ENCODE measurements at regions not wholly inside any gene's neighbourhood (a gene's known extent, or its start where the extent isn't known, plus 50 kb on each side); places are given as distances from the start of the nearest gene placed in this dataset.

DNA sequence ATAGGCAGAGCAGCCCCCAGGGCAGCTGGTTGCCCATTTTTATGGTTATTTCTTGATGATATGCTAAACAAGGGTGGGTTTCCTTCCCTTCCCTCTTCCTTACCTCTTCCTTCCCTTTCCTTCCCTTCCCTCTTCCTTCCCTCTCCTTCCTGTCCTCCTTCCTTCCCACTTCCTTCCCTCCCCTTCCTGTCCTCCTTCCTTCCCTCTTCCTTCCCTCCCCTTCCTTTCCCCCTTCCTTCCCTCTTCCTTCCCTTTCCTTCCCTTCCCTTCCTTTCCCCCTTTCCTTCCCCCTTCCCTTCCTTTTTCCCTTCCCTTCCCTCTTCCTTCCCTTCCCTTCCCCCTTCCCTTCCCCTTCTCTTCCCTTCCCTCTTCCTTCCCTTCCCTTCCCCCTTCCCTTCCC, 87.7 kb downstream of the MAP1LC3B2 start:
- POLR2A ChIA-PET (ENCODE audit: unreplicated experiment), result no interaction called here
- Histone ChIP-seq H3K27ac (no peak overlapping the region), H3K36me3 (ENCODE audit: low read depth) (no peaks in the 10 kb centered on the region), H3K9me3 (ENCODE audit: insufficient read depth, low read depth) (no peaks in the 10 kb centered on the region), H3K27me3 (ENCODE audit: insufficient read depth, low read depth) (peaks cover 21% of the 10 kb centered on the region; the same call in 1 of the 2 replicates), H3K4me3 (no peak overlapping the region), H4K20me1 (ENCODE audit: insufficient read depth) (no peaks in the 10 kb centered on the region), H3K4me1 (replicated peaks; ENCODE audit: insufficient read depth) (no peaks in the 10 kb centered on the region), H2AFZ (no peak overlapping the region), H3F3A (ENCODE audit: insufficient read depth, low read depth) (no peaks in the 10 kb centered on the region), H3K79me2 (ENCODE audit: low read depth) (no peaks in the 10 kb centered on the region), H3K9me2 (ENCODE audit: insufficient read depth) (no peaks in the 10 kb centered on the region), H3K4me2 (no peak overlapping the region)
- no peak for DNase-seq
- BruUV-seq (replicated peaks), result no TSS peak
- intact Hi-C loops (cut with micrococcal nuclease; ENCODE audit: unreplicated experiment), result no loop called here
- CTCF ChIA-PET, result no interaction called here
- TF ChIP-seq EZH2 (IDR thresholded peaks at IDR 0.05; ENCODE audit: low read depth), result no peak
- TF ChIP-seq, protein P1, sequence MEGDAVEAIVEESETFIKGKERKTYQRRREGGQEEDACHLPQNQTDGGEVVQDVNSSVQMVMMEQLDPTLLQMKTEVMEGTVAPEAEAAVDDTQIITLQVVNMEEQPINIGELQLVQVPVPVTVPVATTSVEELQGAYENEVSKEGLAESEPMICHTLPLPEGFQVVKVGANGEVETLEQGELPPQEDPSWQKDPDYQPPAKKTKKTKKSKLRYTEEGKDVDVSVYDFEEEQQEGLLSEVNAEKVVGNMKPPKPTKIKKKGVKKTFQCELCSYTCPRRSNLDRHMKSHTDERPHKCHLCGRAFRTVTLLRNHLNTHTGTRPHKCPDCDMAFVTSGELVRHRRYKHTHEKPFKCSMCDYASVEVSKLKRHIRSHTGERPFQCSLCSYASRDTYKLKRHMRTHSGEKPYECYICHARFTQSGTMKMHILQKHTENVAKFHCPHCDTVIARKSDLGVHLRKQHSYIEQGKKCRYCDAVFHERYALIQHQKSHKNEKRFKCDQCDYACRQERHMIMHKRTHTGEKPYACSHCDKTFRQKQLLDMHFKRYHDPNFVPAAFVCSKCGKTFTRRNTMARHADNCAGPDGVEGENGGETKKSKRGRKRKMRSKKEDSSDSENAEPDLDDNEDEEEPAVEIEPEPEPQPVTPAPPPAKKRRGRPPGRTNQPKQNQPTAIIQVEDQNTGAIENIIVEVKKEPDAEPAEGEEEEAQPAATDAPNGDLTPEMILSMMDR (conservative IDR thresholded peaks at IDR 0.05), result no peak

DNA sequence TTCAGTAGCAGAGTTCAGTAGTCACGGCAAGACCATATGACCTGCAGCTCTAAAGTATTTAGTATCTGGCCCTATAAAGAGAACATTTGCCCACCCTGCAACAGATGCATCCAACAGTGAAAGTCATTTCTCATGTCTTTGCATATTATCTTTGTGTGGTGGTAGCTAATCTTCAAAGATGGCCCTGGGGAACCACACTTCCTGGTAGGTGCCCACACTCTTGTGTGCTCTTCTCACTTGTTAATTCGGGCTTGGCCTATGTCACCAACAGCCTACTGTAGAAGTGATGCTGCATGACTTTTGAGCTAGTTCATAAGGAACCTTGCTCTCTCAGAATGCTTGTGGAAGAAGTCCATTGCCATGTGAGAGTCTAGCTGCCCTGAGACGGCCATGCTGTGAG, 85.6 kb downstream of the MAP1LC3B2 start:
- H4K20me1 ChIP-seq (ENCODE audit: insufficient read depth), result no peaks in the 10 kb centered on the region
- no peaks in the 10 kb centered on the region for H3F3A ChIP-seq (ENCODE audit: insufficient read depth, low read depth)
- no peaks in the 10 kb centered on the region for H3K9me2 ChIP-seq (ENCODE audit: insufficient read depth)
- H3K79me2 ChIP-seq (ENCODE audit: low read depth), result no peaks in the 10 kb centered on the region
- no peak for DNase-seq
- BruUV-seq (replicated peaks), result no TSS peak
- H3K27me3 ChIP-seq (ENCODE audit: insufficient read depth, low read depth), result peaks cover 21% of the 10 kb centered on the region; the same call in 1 of the 2 replicates
- no peak overlapping the region for H3K4me2 ChIP-seq
- no peak overlapping the region for H3K27ac ChIP-seq
- no peak overlapping the region for H2AFZ ChIP-seq
- POLR2A ChIA-PET (ENCODE audit: unreplicated experiment), result no interaction called here
- no peaks in the 10 kb centered on the region for H3K4me1 ChIP-seq (replicated peaks; ENCODE audit: insufficient read depth)
- CTCF ChIA-PET, result no interaction called here
- no peak overlapping the region for H3K4me3 ChIP-seq
- H3K36me3 ChIP-seq (ENCODE audit: low read depth), result no peaks in the 10 kb centered on the region
- no peaks in the 10 kb centered on the region for H3K9me3 ChIP-seq (ENCODE audit: insufficient read depth, low read depth)
- no peak for TF ChIP-seq EZH2 (IDR thresholded peaks at IDR 0.05; ENCODE audit: low read depth)
- TF ChIP-seq, protein P1 (conservative IDR thresholded peaks at IDR 0.05), result no peak
- intact Hi-C loops (cut with micrococcal nuclease; ENCODE audit: unreplicated experiment), result no loop called here

DNA sequence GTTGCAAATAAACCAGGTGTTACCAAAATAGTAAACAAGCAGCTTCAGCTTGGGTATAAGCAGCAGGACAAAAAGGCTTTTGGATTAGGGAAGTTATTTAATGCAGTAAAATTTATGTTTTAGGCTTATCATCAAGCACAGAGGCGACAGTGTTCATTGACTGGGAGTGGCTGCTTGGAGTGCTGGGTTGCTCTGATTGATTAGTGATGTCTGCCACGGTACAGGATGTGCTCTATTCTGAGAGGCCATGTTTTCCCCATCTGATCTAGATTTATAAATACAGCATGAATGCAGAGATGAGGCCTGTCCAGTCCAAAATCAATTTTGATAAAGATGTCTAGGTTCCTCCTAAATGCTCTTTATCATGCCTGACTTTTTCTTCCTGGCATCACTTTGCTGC, 83.5 kb downstream of the MAP1LC3B2 start:
- Histone ChIP-seq H3K9me2 (ENCODE audit: insufficient read depth) (no peaks in the 10 kb centered on the region), H2AFZ (no peak overlapping the region), H3K36me3 (ENCODE audit: low read depth) (no peaks in the 10 kb centered on the region), H3K79me2 (ENCODE audit: low read depth) (no peaks in the 10 kb centered on the region), H3F3A (ENCODE audit: insufficient read depth, low read depth) (no peaks in the 10 kb centered on the region), H3K27me3 (ENCODE audit: insufficient read depth, low read depth) (peaks cover 13% of the 10 kb centered on the region; the same call in 1 of the 2 replicates), H3K9me3 (ENCODE audit: insufficient read depth, low read depth) (no peaks in the 10 kb centered on the region), H3K4me1 (replicated peaks; ENCODE audit: insufficient read depth) (no peaks in the 10 kb centered on the region), H4K20me1 (ENCODE audit: insufficient read depth) (no peaks in the 10 kb centered on the region), H3K27ac (no peak overlapping the region), H3K4me2 (no peak overlapping the region), H3K4me3 (no peak overlapping the region)
- ChIA-PET CTCF (no interaction called here), POLR2A (ENCODE audit: unreplicated experiment) (no interaction called here)
- BruUV-seq (replicated peaks), result no TSS peak
- no peak for DNase-seq
- intact Hi-C loops (cut with micrococcal nuclease; ENCODE audit: unreplicated experiment), result no loop called here
- TF ChIP-seq, protein P1 (conservative IDR thresholded peaks at IDR 0.05), result no peak
- TF ChIP-seq EZH2 (IDR thresholded peaks at IDR 0.05; ENCODE audit: low read depth), result no peak
